Posterior vena cava (tissue), 2 donors: ENCODE measurements at regions not wholly inside any gene's neighbourhood (a gene's known extent, or its start where the extent isn't known, plus 50 kb on each side); places are given as distances from the start of the nearest gene placed in this dataset.

Source experiments
- DNase-seq: peaks from one replicate; pipeline ENCODE4 v3.0.0-alpha.2; 2020; ENCODE audit warnings: low spot score
- intact Hi-C, 2 donors: fragments of 100-400 bp; cut with DNase I; formaldehyde crosslinking; loops; one replicate each; pipeline versions ENCODE4 v1.14.1 to v1.14.2; 2022 to 2023
- donor health status: DM: yes; HTN: yes; CAD: no.
- donor health status: DM: yes; HTN: yes; CAD: no.

DNA sequence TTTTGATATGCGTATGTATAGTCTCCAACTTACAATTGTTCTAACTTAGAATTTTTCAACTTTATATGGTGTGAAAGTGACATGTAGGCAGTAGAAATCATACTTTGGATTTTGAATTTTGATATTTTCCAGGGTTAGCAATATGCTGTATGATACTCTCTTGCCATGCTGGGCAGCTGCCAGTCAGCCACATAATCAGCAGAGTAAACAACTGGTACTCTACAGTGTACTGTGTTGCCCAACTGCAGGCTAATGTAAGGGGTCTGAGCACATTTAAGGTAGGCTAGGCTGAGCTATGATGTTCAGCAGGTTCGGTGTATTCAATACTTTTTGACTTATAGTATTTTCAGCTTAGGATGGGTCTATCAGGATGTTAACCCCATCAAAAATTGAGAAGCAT lies 52.0 kb upstream of the RYK start:
- no peak for DNase-seq
- intact Hi-C loops = no loop called here

DNA sequence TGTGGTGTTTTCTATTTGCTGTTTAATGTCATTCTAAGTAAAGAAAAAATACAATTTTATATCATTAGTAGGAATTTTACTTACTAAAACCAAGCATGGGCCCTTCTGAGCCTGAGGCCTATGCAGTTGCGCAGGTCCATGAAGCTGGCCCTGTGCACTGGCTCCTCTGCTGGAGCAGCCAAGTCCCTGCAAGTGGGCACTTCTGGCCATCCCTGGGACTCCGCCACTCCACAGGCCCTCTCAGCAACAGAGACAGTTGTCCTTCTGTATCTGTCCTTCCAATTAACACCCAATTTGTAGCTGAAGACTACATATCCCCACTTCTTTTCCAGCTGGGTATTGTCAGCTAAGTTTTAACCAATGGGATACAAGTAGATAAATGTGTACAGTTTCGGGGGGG lies 49.9 kb upstream of the RYK start:
- intact Hi-C loops = loop anchor here in 1 of 2 donors (2.0 kb wide), 1 partner anchor 90 kb away; no protein-coding TSS in a partner anchor
- no peak for DNase-seq
